ENCODE measurements at regions not wholly inside any gene's neighbourhood (a gene's known extent, or its start where the extent isn't known, plus 50 kb on each side); places are given as distances from the start of the nearest gene placed in this dataset.

GRCh38 chr20:4635781-4636180 lies 50.5 kb upstream of the PRNP start:
- Histone ChIP-seq H3K9me3 (replicated peaks) (no peaks in the 10 kb centered on the region), H3K4me3 (no peak overlapping the region), H3K27me3 (ENCODE audit: low read depth) (peaks cover 12% of the 10 kb centered on the region), H3K27ac (replicated peaks) (no peak overlapping the region), H3K36me3 (no peaks in the 10 kb centered on the region), H3K4me1 (no peaks in the 10 kb centered on the region)
- no peak for DNase-seq
- TF ChIP-seq CTCF (IDR thresholded peaks at IDR 0.05; ENCODE audit: borderline replicate concordance): no peak
- intact Hi-C loops (cut with micrococcal nuclease): no loop called here

- no peak for DNase-seq
These were observed 50.9 kb upstream of the PRNP start for GRCh38 chr20:4635342-4635741.

GRCh38 chr20:4633780-4634179 lies 52.5 kb upstream of the PRNP start:
- Histone ChIP-seq H3K4me1 (no peaks in the 10 kb centered on the region), H3K27me3 (ENCODE audit: low read depth) (peaks cover 12% of the 10 kb centered on the region), H3K36me3 (no peaks in the 10 kb centered on the region), H3K9me3 (replicated peaks) (no peaks in the 10 kb centered on the region), H3K4me3 (no peak overlapping the region), H3K27ac (replicated peaks) (no peak overlapping the region)
- DNase-seq: no peak
- intact Hi-C loops (cut with micrococcal nuclease): no loop called here
- TF ChIP-seq CTCF (IDR thresholded peaks at IDR 0.05; ENCODE audit: borderline replicate concordance): no peak

More at GRCh38 chr20:4635342-4635741, 50.9 kb upstream of the PRNP start:
- no peaks in the 10 kb centered on the region for H3K36me3 ChIP-seq
- H3K4me1 ChIP-seq: no peaks in the 10 kb centered on the region
- no peaks in the 10 kb centered on the region for H3K9me3 ChIP-seq (replicated peaks)
- H3K27ac ChIP-seq (replicated peaks): no peak overlapping the region
- intact Hi-C loops (cut with micrococcal nuclease): no loop called here
- TF ChIP-seq CTCF (IDR thresholded peaks at IDR 0.05; ENCODE audit: borderline replicate concordance): no peak
- peaks cover 12% of the 10 kb centered on the region for H3K27me3 ChIP-seq (ENCODE audit: low read depth)
- H3K4me3 ChIP-seq: no peak overlapping the region

DNA sequence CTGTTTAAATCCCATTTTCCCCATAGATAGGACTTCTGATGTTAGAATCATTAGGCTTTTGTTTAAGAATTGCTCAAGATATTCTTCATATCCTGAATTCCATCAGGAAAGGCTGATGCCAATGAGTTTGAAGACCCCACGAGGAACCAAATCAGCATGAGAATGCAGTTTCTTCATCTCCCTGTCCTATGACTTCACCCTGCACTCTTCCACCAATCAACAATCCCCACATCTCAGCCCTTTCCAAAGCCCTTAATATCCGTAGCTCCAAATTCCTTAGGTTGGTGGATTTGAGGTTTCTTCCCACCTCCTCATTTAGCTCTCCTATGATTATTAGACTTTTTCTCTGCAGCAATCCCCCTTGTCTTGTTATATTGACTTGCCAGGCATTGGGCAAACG lies 52.9 kb upstream of the PRNP start:
- TF ChIP-seq CTCF (IDR thresholded peaks at IDR 0.05; ENCODE audit: borderline replicate concordance): no peak
- intact Hi-C loops (cut with micrococcal nuclease): no loop called here
- H3K27me3 ChIP-seq (ENCODE audit: low read depth): peaks cover 12% of the 10 kb centered on the region
- H3K4me1 ChIP-seq: no peaks in the 10 kb centered on the region
- H3K9me3 ChIP-seq (replicated peaks): no peaks in the 10 kb centered on the region
- DNase-seq: no peak
- H3K27ac ChIP-seq (replicated peaks): no peak overlapping the region
- H3K36me3 ChIP-seq: no peaks in the 10 kb centered on the region
- H3K4me3 ChIP-seq: no peak overlapping the region

DNA sequence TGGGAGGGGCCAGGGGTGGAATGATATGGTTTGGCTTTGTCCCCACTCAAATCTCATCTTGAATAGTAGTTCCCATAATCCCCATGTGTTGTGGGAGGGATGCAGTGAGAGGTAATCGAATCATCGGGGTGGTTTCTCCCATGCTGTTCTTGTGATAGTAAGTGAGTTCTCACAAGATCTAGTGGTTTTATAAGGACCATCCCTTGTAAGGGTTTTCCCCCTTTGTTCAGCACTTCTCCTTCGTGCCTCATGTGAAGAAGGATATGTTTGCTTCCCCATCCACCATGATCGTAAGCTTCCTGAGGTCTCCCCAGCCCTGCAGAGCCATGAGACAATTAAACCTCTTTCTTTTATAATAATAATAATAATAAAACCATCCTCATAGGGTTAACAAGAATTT lies 53.4 kb upstream of the PRNP start:
- Histone ChIP-seq H3K36me3 (no peaks in the 10 kb centered on the region), H3K4me3 (no peak overlapping the region), H3K27me3 (ENCODE audit: low read depth) (peaks cover 12% of the 10 kb centered on the region), H3K27ac (replicated peaks) (no peak overlapping the region), H3K9me3 (replicated peaks) (no peaks in the 10 kb centered on the region), H3K4me1 (no peaks in the 10 kb centered on the region)
- intact Hi-C loops (cut with micrococcal nuclease): no loop called here
- no peak for DNase-seq
- no peak for TF ChIP-seq CTCF (IDR thresholded peaks at IDR 0.05; ENCODE audit: borderline replicate concordance)

DNA sequence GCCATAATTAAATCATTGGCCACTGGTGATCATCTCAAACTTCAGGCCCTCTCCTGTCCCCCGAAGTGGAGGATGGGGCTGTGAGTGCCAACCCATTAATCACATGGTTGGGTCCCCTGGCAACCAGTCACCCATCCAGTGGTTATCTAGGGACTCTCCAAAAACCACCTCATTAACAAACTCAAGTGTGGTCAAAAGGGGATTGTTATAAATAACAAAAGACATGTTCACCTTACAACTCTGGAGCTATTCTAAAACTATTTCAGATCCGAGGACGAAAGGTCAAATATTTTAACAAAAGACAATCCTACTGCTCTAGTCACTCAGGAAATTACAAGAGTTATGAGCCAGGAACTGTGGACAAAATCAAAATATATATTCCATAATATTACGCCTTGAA lies 60.0 kb upstream of the PRNP start:
- Histone ChIP-seq H3K27ac (replicated peaks) (no peak overlapping the region), H3K4me1 (no peaks in the 10 kb centered on the region), H3K27me3 (ENCODE audit: low read depth) (peaks cover 16% of the 10 kb centered on the region), H3K36me3 (no peaks in the 10 kb centered on the region), H3K9me3 (replicated peaks) (peaks cover 8% of the 10 kb centered on the region), H3K4me3 (no peak overlapping the region)
- TF ChIP-seq CTCF (IDR thresholded peaks at IDR 0.05; ENCODE audit: borderline replicate concordance): no peak
- DNase-seq: no peak
- intact Hi-C loops (cut with micrococcal nuclease): no loop called here
